Muscle of leg (tissue), 3 donors: ENCODE measurements at regions not wholly inside any gene's neighbourhood (a gene's known extent, or its start where the extent isn't known, plus 50 kb on each side); places are given as distances from the start of the nearest gene placed in this dataset.

Experiments used
- DNase-seq: peaks from one replicate; pipeline ENCODE4 v3.0.0; 2013
- H3K27ac ChIP-seq: one replicate; pipeline ENCODE4 v1.5.1; 2013; ENCODE audit warnings: mild to moderate bottlenecking, low read length, control low read depth
- H3K27me3 ChIP-seq: one replicate; pipeline ENCODE4 v1.6.1; 2013; ENCODE audit warnings: low read length; ENCODE audit not compliant: control insufficient read depth, insufficient read depth
- H3K36me3 ChIP-seq: one replicate; pipeline ENCODE4 v1.6.1; 2013; ENCODE audit warnings: low read length; ENCODE audit not compliant: control insufficient read depth, insufficient read depth
- H3K4me1 ChIP-seq: one replicate; pipeline ENCODE4 v1.6.1; 2013; ENCODE audit warnings: low read length; ENCODE audit not compliant: control insufficient read depth, insufficient read depth
- H3K4me3 ChIP-seq: one replicate; pipeline ENCODE4 v1.5.1; 2013; ENCODE audit warnings: low read length, control low read depth
- H3K9me3 ChIP-seq: replicated peaks from 2 replicates; pipeline ENCODE4 v1.6.1; 2013; ENCODE audit warnings: low read depth, low read length; ENCODE audit not compliant: control insufficient read depth
- WGBS: methylation state at CpG from one replicate; pipeline ENCODE4 v1.1.5; 2013; ENCODE audit warnings: missing lambda C conversion rate; ENCODE audit not compliant: insufficient coverage; 5-methylcytosine and 5-hydroxymethylcytosine counted together

- Histone ChIP-seq H3K9me3 (no peaks in the 10 kb centered on the region), H3K4me1 (no peaks in the 10 kb centered on the region), H3K27ac (no peak overlapping the region), H3K4me3 (no peak overlapping the region), H3K36me3 (no peaks in the 10 kb centered on the region), H3K27me3 (no peaks in the 10 kb centered on the region)
- WGBS = 57% methylated on average over 1 of the region's 2 CpGs
- DNase-seq = no peak
Measured at GRCh38 chr11:106497822-106498221, 420.4 kb downstream of the AASDHPPT start.

- Histone ChIP-seq H3K27me3 (no peaks in the 10 kb centered on the region), H3K4me3 (no peak overlapping the region), H3K4me1 (no peaks in the 10 kb centered on the region), H3K27ac (no peak overlapping the region), H3K36me3 (no peaks in the 10 kb centered on the region), H3K9me3 (no peaks in the 10 kb centered on the region)
- WGBS = no CpG with 5 or more reads among the region's 1 CpG
- no peak for DNase-seq
Measured at GRCh38 chr11:106503901-106504300, 426.4 kb downstream of the AASDHPPT start.

- Histone ChIP-seq H3K27ac (no peak overlapping the region), H3K4me1 (no peaks in the 10 kb centered on the region), H3K36me3 (no peaks in the 10 kb centered on the region), H3K4me3 (no peak overlapping the region), H3K9me3 (no peaks in the 10 kb centered on the region), H3K27me3 (no peaks in the 10 kb centered on the region)
- no CpG with 5 or more reads among the region's 1 CpG for WGBS
- peak; percentile 1 for DNase-seq
Measured at GRCh38 chr11:106507645-106508306, 430.3 kb downstream of the AASDHPPT start.

GRCh38 chr11:106514706-106515105 lies 437.2 kb downstream of the AASDHPPT start:
- no peaks in the 10 kb centered on the region for H3K27me3 ChIP-seq
- WGBS = no CpG with 5 or more reads among the region's 1 CpG
- no peak overlapping the region for H3K27ac ChIP-seq
- no peak for DNase-seq
- no peaks in the 10 kb centered on the region for H3K4me1 ChIP-seq
- H3K9me3 ChIP-seq = no peaks in the 10 kb centered on the region
- no peak overlapping the region for H3K4me3 ChIP-seq
- no peaks in the 10 kb centered on the region for H3K36me3 ChIP-seq

- no peaks in the 10 kb centered on the region for H3K36me3 ChIP-seq
- WGBS = no CpG with 5 or more reads among the region's 2 CpGs
- H3K27me3 ChIP-seq = no peaks in the 10 kb centered on the region
- H3K9me3 ChIP-seq = no peaks in the 10 kb centered on the region
- H3K27ac ChIP-seq = no peak overlapping the region
- no peak overlapping the region for H3K4me3 ChIP-seq
- no peaks in the 10 kb centered on the region for H3K4me1 ChIP-seq
- no peak for DNase-seq
Measured at GRCh38 chr11:106517426-106517825, 440.0 kb downstream of the AASDHPPT start.

GRCh38 chr11:106520146-106520912 lies 442.9 kb downstream of the AASDHPPT start:
- Histone ChIP-seq H3K4me1 (no peaks in the 10 kb centered on the region), H3K27ac (no peak overlapping the region), H3K27me3 (no peaks in the 10 kb centered on the region), H3K9me3 (no peaks in the 10 kb centered on the region), H3K4me3 (no peak overlapping the region), H3K36me3 (no peaks in the 10 kb centered on the region)
- no CpG with 5 or more reads among the region's 6 CpGs for WGBS
- DNase-seq = no peak

GRCh38 chr11:106520920-106521319 lies 443.5 kb downstream of the AASDHPPT start:
- H3K36me3 ChIP-seq = no peaks in the 10 kb centered on the region
- H3K27ac ChIP-seq = no peak overlapping the region
- H3K27me3 ChIP-seq = no peaks in the 10 kb centered on the region
- no CpG with 5 or more reads among the region's 1 CpG for WGBS
- H3K9me3 ChIP-seq = no peaks in the 10 kb centered on the region
- no peaks in the 10 kb centered on the region for H3K4me1 ChIP-seq
- H3K4me3 ChIP-seq = no peak overlapping the region
- no peak for DNase-seq

GRCh38 chr11:106523171-106523570 lies 445.7 kb downstream of the AASDHPPT start:
- 40% methylated on average over 1 of the region's 2 CpGs for WGBS

GRCh38 chr11:106523921-106524320 lies 446.5 kb downstream of the AASDHPPT start:
- no peaks in the 10 kb centered on the region for H3K36me3 ChIP-seq
- H3K4me3 ChIP-seq = no peak overlapping the region
- H3K27me3 ChIP-seq = no peaks in the 10 kb centered on the region
- no CpG with 5 or more reads among the region's 2 CpGs for WGBS
- H3K4me1 ChIP-seq = no peaks in the 10 kb centered on the region
- DNase-seq = no peak
- H3K9me3 ChIP-seq = peaks cover 2% of the 10 kb centered on the region
- no peak overlapping the region for H3K27ac ChIP-seq

More at GRCh38 chr11:106523171-106523570, 445.7 kb downstream of the AASDHPPT start:
- Histone ChIP-seq H3K27me3 (no peaks in the 10 kb centered on the region), H3K36me3 (no peaks in the 10 kb centered on the region), H3K4me3 (no peak overlapping the region), H3K27ac (no peak overlapping the region), H3K9me3 (peaks cover 1% of the 10 kb centered on the region), H3K4me1 (no peaks in the 10 kb centered on the region)
- peak; percentile 0 for DNase-seq

GRCh38 chr11:106524436-106524835 lies 447.0 kb downstream of the AASDHPPT start:
- no peak overlapping the region for H3K4me3 ChIP-seq
- H3K27me3 ChIP-seq = no peaks in the 10 kb centered on the region
- WGBS = no CpG with 5 or more reads among the region's 2 CpGs
- H3K36me3 ChIP-seq = no peaks in the 10 kb centered on the region
- H3K27ac ChIP-seq = no peak overlapping the region
- no peaks in the 10 kb centered on the region for H3K4me1 ChIP-seq
- H3K9me3 ChIP-seq = peaks cover 2% of the 10 kb centered on the region
- peak; percentile 4 for DNase-seq
